K562 (cell line): ENCODE measurements at regions not wholly inside any gene's neighbourhood (a gene's known extent, or its start where the extent isn't known, plus 50 kb on each side); places are given as distances from the start of the nearest gene placed in this dataset.

Experiments used
- ARID2 ChIP-seq: fragments of 450-650 bp; IDR thresholded peaks from 2 replicates; pipeline ENCODE4 v1.6.1; 2017; ENCODE audit warnings: antibody characterized with exemption, mild to moderate bottlenecking
- ARID4B ChIP-seq: sonication (generic); formaldehyde crosslinking; IDR thresholded peaks from 2 replicates; pipeline ENCODE4 v1.8.0; 2022; ENCODE audit warnings: mild to moderate bottlenecking, missing genetic modification reagents
- BCOR ChIP-seq: fragments of 450-650 bp; IDR thresholded peaks from 2 replicates; pipeline ENCODE4 v1.6.1; 2016
- GABPA ChIP-seq: fragments of 200-800 bp; sonication (Bioruptor generic); conservative IDR thresholded peaks from 2 replicates; pipeline ENCODE4 v1.6.1; 2016; ENCODE audit warnings: low read depth, missing genetic modification characterization, missing compliant biosample characterization
- GATAD2B ChIP-seq: fragments of 450-650 bp; IDR thresholded peaks from 2 replicates; pipeline ENCODE4 v1.6.1; 2017; ENCODE audit warnings: mild to moderate bottlenecking, borderline replicate concordance
- HOXB6 ChIP-seq: fragments of 250-450 bp; sonication (Bioruptor Pico); IDR thresholded peaks from 2 replicates; pipeline ENCODE4 v1.5.1; 2022; ENCODE audit warnings: mild to moderate bottlenecking, borderline replicate concordance
- ZC3H4 ChIP-seq: sonication (generic); formaldehyde crosslinking; IDR thresholded peaks from 2 replicates; pipeline ENCODE4 v1.9.0; 2021; ENCODE audit warnings: missing genetic modification reagents, borderline replicate concordance
- ZNF143 ChIP-seq: sonication (generic); formaldehyde crosslinking; IDR thresholded peaks from 2 replicates; pipeline ENCODE4 v1.9.0; 2022; ENCODE audit warnings: mild to moderate bottlenecking, missing genetic modification reagents
- ZNF551 ChIP-seq: fragments of 250-450 bp; sonication (Bioruptor Pico); IDR thresholded peaks from 2 replicates; pipeline ENCODE4 v1.5.0; 2021; ENCODE audit warnings: mild to moderate bottlenecking, moderate library complexity
- ZNF57 ChIP-seq: fragments of 450-650 bp; formaldehyde crosslinking; IDR thresholded peaks from 2 replicates; pipeline ENCODE4 v1.4.0; 2020; ENCODE audit warnings: mild to moderate bottlenecking, moderate library complexity

- TF ChIP-seq GABPA (tag) (no peak), ZNF551 (no peak), ARID2 (no peak), HOXB6 (CRISPR knock-in tag) (no peak), ZC3H4 (CRISPR knock-in tag) (no peak), ARID4B (no peak), GATAD2B (no peak), ZNF143 (no peak), ZNF57 (CRISPR knock-in tag) (no peak), BCOR (no peak)
Observed at GRCh38 chr17:83151056-83151441, 71.6 kb downstream of the METRNL start (continued).
